ENCODE measurements at regions not wholly inside any gene's neighbourhood (a gene's known extent, or its start where the extent isn't known, plus 50 kb on each side); places are given as distances from the start of the nearest gene placed in this dataset.

DNA sequence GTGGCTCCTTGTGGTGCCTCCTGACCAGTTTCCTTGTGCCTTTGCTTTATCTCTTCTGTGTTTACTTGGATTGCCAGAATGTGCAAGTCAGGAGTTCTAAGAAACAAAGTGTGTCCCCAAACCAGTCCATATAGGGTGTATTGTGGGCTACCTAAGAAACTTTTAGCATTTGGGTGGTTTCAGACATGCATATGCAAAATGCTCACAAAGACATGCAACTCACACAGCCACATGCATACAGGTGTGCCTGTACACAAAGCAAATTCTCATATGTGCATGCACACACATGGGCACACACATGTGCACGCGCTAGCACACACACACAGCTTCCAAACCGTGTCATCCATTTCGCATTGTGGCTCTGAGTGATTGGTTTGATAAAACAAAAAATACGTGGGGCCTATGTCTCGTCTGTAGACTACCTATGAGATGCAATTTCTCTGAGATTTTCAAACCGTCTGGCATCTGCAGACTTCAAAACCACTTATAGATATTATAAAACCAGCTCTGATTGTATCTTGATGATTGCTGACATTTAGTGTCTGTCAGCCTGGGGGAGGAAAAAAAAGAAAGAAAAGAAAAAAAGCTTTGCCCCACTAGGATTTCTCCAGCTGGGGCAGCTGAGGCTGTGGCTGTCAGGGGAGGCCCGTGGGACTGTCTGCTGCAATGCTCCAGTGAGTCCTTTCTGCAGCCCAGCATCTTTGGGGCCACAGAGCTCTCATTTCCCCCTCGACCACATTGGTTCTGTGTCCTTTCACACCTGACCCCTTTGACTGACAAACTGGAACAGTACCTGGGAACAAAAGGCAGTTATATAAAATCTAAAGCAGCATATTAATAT lies 556.1 kb downstream of the CMPK2 start:
- ATAC-seq = no peak
- Histone ChIP-seq H4K20me1 (ENCODE audit: low read length) (no peaks in the 10 kb centered on the region), H3K27me3 (ENCODE audit: low read length) (peaks cover 3% of the 10 kb centered on the region; the same call in 1 of the 2 replicates)

GRCh38 chr2:6310256-6311215 lies 555.2 kb downstream of the CMPK2 start:
- no TSS peak for BruUV-seq (replicated peaks)
- Histone ChIP-seq H4K20me1 (ENCODE audit: low read length) (no peaks in the 10 kb centered on the region), H3K9me3 (ENCODE audit: low read length) (no peaks in the 10 kb centered on the region), H3K36me3 (ENCODE audit: low read depth, low read length) (no peaks in the 10 kb centered on the region), H3K9me2 (replicated peaks; ENCODE audit: low read length) (no peaks in the 10 kb centered on the region), H3K27ac (ENCODE audit: low read length) (no peak overlapping the region), H3K27me3 (ENCODE audit: low read length) (peaks cover 3% of the 10 kb centered on the region; the same call in 1 of the 2 replicates), H3K4me3 (ENCODE audit: low read length) (no peak overlapping the region), H3K4me2 (ENCODE audit: low read length) (no peak overlapping the region), H3F3A (ENCODE audit: low read length, unreplicated experiment) (no peaks in the 10 kb centered on the region), H3K4me1 (ENCODE audit: insufficient read depth, low read length) (no peaks in the 10 kb centered on the region), H3K9ac (ENCODE audit: low read length) (no peak overlapping the region), H3K79me2 (ENCODE audit: low read length) (no peaks in the 10 kb centered on the region), H2AFZ (ENCODE audit: low read length) (no peak overlapping the region)
- TF ChIP-seq EZH2 (IDR thresholded peaks at IDR 0.05; ENCODE audit: low read length, unreplicated experiment) (no peak), EZH2phosphoT487 (IDR thresholded peaks at IDR 0.05; ENCODE audit: borderline replicate concordance, low read length) (no peak)
- TF ChIP-seq, protein P1, sequence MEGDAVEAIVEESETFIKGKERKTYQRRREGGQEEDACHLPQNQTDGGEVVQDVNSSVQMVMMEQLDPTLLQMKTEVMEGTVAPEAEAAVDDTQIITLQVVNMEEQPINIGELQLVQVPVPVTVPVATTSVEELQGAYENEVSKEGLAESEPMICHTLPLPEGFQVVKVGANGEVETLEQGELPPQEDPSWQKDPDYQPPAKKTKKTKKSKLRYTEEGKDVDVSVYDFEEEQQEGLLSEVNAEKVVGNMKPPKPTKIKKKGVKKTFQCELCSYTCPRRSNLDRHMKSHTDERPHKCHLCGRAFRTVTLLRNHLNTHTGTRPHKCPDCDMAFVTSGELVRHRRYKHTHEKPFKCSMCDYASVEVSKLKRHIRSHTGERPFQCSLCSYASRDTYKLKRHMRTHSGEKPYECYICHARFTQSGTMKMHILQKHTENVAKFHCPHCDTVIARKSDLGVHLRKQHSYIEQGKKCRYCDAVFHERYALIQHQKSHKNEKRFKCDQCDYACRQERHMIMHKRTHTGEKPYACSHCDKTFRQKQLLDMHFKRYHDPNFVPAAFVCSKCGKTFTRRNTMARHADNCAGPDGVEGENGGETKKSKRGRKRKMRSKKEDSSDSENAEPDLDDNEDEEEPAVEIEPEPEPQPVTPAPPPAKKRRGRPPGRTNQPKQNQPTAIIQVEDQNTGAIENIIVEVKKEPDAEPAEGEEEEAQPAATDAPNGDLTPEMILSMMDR (conservative IDR thresholded peaks at IDR 0.05; ENCODE audit: low read depth, low read length) = no peak
- POLR2A ChIA-PET (ENCODE audit: unreplicated experiment) = no interaction called here
- DNase-seq (no peak), ATAC-seq (no peak)
- intact Hi-C loops (cut with micrococcal nuclease) = no loop called here
- CTCF ChIA-PET = no interaction called here

More for the DNA sequence above, 556.1 kb downstream of the CMPK2 start:
- BruUV-seq (replicated peaks) = no TSS peak
- no peak overlapping the region for H3K9ac ChIP-seq (ENCODE audit: low read length)
- H3K9me2 ChIP-seq (replicated peaks; ENCODE audit: low read length) = no peaks in the 10 kb centered on the region
- H3K9me3 ChIP-seq (ENCODE audit: low read length) = no peaks in the 10 kb centered on the region
- no peak overlapping the region for H2AFZ ChIP-seq (ENCODE audit: low read length)
- DNase-seq = no peak
- CTCF ChIA-PET = no interaction called here
- no peak overlapping the region for H3K4me2 ChIP-seq (ENCODE audit: low read length)
- no peak overlapping the region for H3K27ac ChIP-seq (ENCODE audit: low read length)
- no peaks in the 10 kb centered on the region for H3K4me1 ChIP-seq (ENCODE audit: insufficient read depth, low read length)
- no peaks in the 10 kb centered on the region for H3K36me3 ChIP-seq (ENCODE audit: low read depth, low read length)
- H3K79me2 ChIP-seq (ENCODE audit: low read length) = no peaks in the 10 kb centered on the region
- H3K4me3 ChIP-seq (ENCODE audit: low read length) = no peak overlapping the region
- intact Hi-C loops (cut with micrococcal nuclease) = no loop called here
- POLR2A ChIA-PET (ENCODE audit: unreplicated experiment) = no interaction called here
- TF ChIP-seq, protein P1 (conservative IDR thresholded peaks at IDR 0.05; ENCODE audit: low read depth, low read length) = no peak
- no peak for TF ChIP-seq EZH2 (IDR thresholded peaks at IDR 0.05; ENCODE audit: low read length, unreplicated experiment)
- no peak for TF ChIP-seq EZH2phosphoT487 (IDR thresholded peaks at IDR 0.05; ENCODE audit: borderline replicate concordance, low read length)
- no peaks in the 10 kb centered on the region for H3F3A ChIP-seq (ENCODE audit: low read length, unreplicated experiment)
